Body of pancreas (tissue), 4 donors: ENCODE measurements at regions not wholly inside any gene's neighbourhood (a gene's known extent, or its start where the extent isn't known, plus 50 kb on each side); places are given as distances from the start of the nearest gene placed in this dataset.

Experiments used
- POLR2A ChIP-seq, 3 donors: fragments of 450-650 bp; IDR thresholded peaks; one replicate each; pipeline ENCODE4 v1.6.1; 2016; ENCODE audit warnings: antibody characterized with exemption in 3 of 3, mild to moderate bottlenecking in 2 of 3
- TF ChIP-seq, protein P1 (sequence below), 7 experiments: fragments of 450-650 bp in 4 of 7; fragments of 200-600 bp in 3 of 7; sonication (generic) in 3 of 7; IDR thresholded peaks; one replicate each; pipeline ENCODE4 v1.5.1; 2016 to 2019; ENCODE audit warnings: antibody characterized with exemption in 7 of 7

DNA sequence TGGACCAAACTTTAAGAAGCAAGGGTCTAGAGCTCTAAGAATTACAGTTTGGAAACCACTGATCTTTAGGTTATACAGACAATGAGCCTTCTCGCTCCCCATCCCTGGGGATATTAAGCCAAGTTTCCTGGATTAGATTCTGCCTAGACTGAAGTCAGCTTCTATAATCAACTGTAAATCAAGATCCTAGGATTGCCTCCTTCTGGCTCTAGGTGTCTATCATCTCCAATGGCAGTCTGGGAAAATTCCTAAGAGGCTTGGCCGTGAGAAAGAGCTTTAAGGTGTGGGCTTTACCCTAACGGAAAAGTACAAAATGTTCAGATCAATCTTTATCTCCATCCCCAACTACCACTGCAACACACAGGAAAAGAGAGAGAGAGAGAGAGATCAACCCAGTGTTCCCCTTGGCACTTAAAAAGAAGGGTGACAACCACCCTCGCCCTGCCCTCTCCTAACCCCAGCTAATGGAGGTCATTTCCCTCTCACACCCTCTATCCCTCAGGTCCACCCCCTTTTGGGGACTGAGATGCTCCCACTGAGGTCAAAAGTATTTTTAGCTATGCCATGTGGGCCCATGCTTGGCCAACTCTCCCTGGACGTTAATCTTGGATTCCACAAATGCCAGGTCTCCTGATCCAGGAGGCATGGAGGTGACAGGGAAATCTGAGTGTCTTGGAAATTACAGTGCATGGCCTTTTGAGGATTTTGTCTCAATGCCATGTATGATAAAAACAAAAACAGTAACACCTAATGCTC is 202.8 kb upstream of the BCL6 start:
- TF ChIP-seq, protein P1, sequence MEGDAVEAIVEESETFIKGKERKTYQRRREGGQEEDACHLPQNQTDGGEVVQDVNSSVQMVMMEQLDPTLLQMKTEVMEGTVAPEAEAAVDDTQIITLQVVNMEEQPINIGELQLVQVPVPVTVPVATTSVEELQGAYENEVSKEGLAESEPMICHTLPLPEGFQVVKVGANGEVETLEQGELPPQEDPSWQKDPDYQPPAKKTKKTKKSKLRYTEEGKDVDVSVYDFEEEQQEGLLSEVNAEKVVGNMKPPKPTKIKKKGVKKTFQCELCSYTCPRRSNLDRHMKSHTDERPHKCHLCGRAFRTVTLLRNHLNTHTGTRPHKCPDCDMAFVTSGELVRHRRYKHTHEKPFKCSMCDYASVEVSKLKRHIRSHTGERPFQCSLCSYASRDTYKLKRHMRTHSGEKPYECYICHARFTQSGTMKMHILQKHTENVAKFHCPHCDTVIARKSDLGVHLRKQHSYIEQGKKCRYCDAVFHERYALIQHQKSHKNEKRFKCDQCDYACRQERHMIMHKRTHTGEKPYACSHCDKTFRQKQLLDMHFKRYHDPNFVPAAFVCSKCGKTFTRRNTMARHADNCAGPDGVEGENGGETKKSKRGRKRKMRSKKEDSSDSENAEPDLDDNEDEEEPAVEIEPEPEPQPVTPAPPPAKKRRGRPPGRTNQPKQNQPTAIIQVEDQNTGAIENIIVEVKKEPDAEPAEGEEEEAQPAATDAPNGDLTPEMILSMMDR (IDR thresholded peaks at IDR 0.05), result no peak
- no peak for TF ChIP-seq POLR2A (IDR thresholded peaks at IDR 0.05)
